Endodermal cell (in vitro differentiated cells): ENCODE measurements at regions not wholly inside any gene's neighbourhood (a gene's known extent, or its start where the extent isn't known, plus 50 kb on each side); places are given as distances from the start of the nearest gene placed in this dataset.

Experiments used
- DNase-seq: peaks from one replicate; pipeline ENCODE4 v3.0.0-alpha.2; 2017
- H3K27ac ChIP-seq: 2 replicates; pipeline ENCODE4 v1.5.1; 2013; ENCODE audit warnings: mild to moderate bottlenecking, low read depth, low read length, moderate library complexity
- H3K27me3 ChIP-seq: 2 replicates; pipeline ENCODE4 v1.6.1; 2013; ENCODE audit warnings: mild to moderate bottlenecking, low read length, moderate library complexity; ENCODE audit not compliant: insufficient read depth, control insufficient read depth, poor library complexity, severe bottlenecking
- H3K36me3 ChIP-seq: 2 replicates; pipeline ENCODE4 v1.7.0; 2013; ENCODE audit warnings: mild to moderate bottlenecking, low read length, moderate library complexity; ENCODE audit not compliant: control insufficient read depth, insufficient read depth
- H3K4me1 ChIP-seq: one replicate; pipeline ENCODE4 v1.7.0; 2013; ENCODE audit warnings: low read length; ENCODE audit not compliant: control insufficient read depth, insufficient read depth
- H3K4me3 ChIP-seq: 2 replicates; pipeline ENCODE4 v1.5.1; 2013; ENCODE audit warnings: mild to moderate bottlenecking, low read length, moderate library complexity
- H3K9ac ChIP-seq: 2 replicates; pipeline ENCODE4 v1.6.1; 2013; ENCODE audit warnings: mild to moderate bottlenecking, low read length, moderate library complexity; ENCODE audit not compliant: poor library complexity, severe bottlenecking; ENCODE audit errors: extremely low read depth
- H3K9me3 ChIP-seq: 2 replicates; pipeline ENCODE4 v1.6.1; 2013; ENCODE audit warnings: mild to moderate bottlenecking, low read length, moderate library complexity; ENCODE audit not compliant: control insufficient read depth
- H3K27ac Mint-ChIP-seq: 2 replicates; pipeline ENCODE4 v1.8.0; 2020; ENCODE audit warnings: mixed read lengths
- H3K27me3 Mint-ChIP-seq: 2 replicates; pipeline ENCODE4 v1.8.0; 2021; ENCODE audit warnings: mild to moderate bottlenecking, mixed read lengths; ENCODE audit not compliant: insufficient read depth
- H3K36me3 Mint-ChIP-seq: 2 replicates; pipeline ENCODE4 v1.8.0; 2020; ENCODE audit warnings: low read depth, mixed read lengths
- H3K4me1 Mint-ChIP-seq: 2 replicates; pipeline ENCODE4 v1.8.0; 2020; ENCODE audit warnings: mixed read lengths
- H3K4me3 Mint-ChIP-seq: 2 replicates; pipeline ENCODE4 v1.8.0; 2020; ENCODE audit warnings: mild to moderate bottlenecking, moderate library complexity, mixed read lengths
- H3K9me3 Mint-ChIP-seq: 2 replicates; pipeline ENCODE4 v1.8.0; 2020; ENCODE audit warnings: mild to moderate bottlenecking, mixed read lengths
- CTCF ChIP-seq: fragments of 200-600 bp; sonication (generic); conservative IDR thresholded peaks from 2 replicates; pipeline ENCODE4 v1.5.0; 2021; ENCODE audit warnings: antibody characterized with exemption, mild to moderate bottlenecking
- WGBS, 2 experiments: methylation state at CpG; one replicate each; pipeline versions ENCODE4 v1.1.5 to v1.1.7; 2013; ENCODE audit warnings: missing lambda C conversion rate in 2 of 2, mixed read lengths in 1 of 2; ENCODE audit not compliant: insufficient coverage in 1 of 2, insufficient read length in 1 of 2; 5-methylcytosine and 5-hydroxymethylcytosine counted together

GRCh38 chr1:93804412-93804811 lies 74.6 kb downstream of the DNTTIP2 start:
- no peak for TF ChIP-seq CTCF
- Mint-ChIP-seq H3K9me3 (peaks cover 22% of the 10 kb centered on the region), H3K36me3 (peaks cover 14% of the 10 kb centered on the region), H3K4me3 (no peak overlapping the region), H3K27ac (no peak overlapping the region), H3K4me1 (no peaks in the 10 kb centered on the region), H3K27me3 (peaks cover 2% of the 10 kb centered on the region)
- Histone ChIP-seq H3K27ac (no peak overlapping the region), H3K9me3 (peaks cover 21% of the 10 kb centered on the region), H3K9ac (no peak overlapping the region), H3K36me3 (no peaks in the 10 kb centered on the region), H3K27me3 (no peaks in the 10 kb centered on the region), H3K4me1 (no peaks in the 10 kb centered on the region), H3K4me3 (no peak overlapping the region)
- peak; percentile 0 for DNase-seq
- 93 to 96% methylated on average over 3 of the region's 3 CpGs for WGBS, 2 experiments

GRCh38 chr1:93801471-93801870 lies 77.5 kb downstream of the DNTTIP2 start:
- Mint-ChIP-seq H3K27me3 (peaks cover 2% of the 10 kb centered on the region), H3K9me3 (peaks cover 3% of the 10 kb centered on the region), H3K4me1 (no peaks in the 10 kb centered on the region), H3K27ac (no peak overlapping the region), H3K4me3 (no peak overlapping the region), H3K36me3 (peaks cover 4% of the 10 kb centered on the region)
- peak; percentile 22 for DNase-seq
- Histone ChIP-seq H3K4me3 (no peak overlapping the region), H3K4me1 (no peaks in the 10 kb centered on the region), H3K27me3 (no peaks in the 10 kb centered on the region), H3K36me3 (no peaks in the 10 kb centered on the region), H3K9me3 (peaks cover 9% of the 10 kb centered on the region), H3K9ac (no peak overlapping the region), H3K27ac (no peak overlapping the region)
- TF ChIP-seq CTCF, result no peak
- WGBS, 2 experiments, result 88 to 92% methylated on average over 3 to 5 of the region's 5 CpGs

- H3K4me3 Mint-ChIP-seq, result no peak overlapping the region
- Histone ChIP-seq H3K4me3 (no peak overlapping the region), H3K4me1 (no peaks in the 10 kb centered on the region), H3K27me3 (no peaks in the 10 kb centered on the region), H3K9me3 (peaks cover 9% of the 10 kb centered on the region), H3K36me3 (no peaks in the 10 kb centered on the region), H3K9ac (no peak overlapping the region), H3K27ac (no peak overlapping the region)
- peaks cover 4% of the 10 kb centered on the region for H3K36me3 Mint-ChIP-seq
- H3K9me3 Mint-ChIP-seq, result peaks cover 4% of the 10 kb centered on the region
- 94 to 95% methylated on average over 3 to 5 of the region's 5 CpGs for WGBS, 2 experiments
- DNase-seq, result no peak
- TF ChIP-seq CTCF, result no peak
- no peaks in the 10 kb centered on the region for H3K4me1 Mint-ChIP-seq
- H3K27ac Mint-ChIP-seq, result no peak overlapping the region
- peaks cover 2% of the 10 kb centered on the region for H3K27me3 Mint-ChIP-seq
Observed at GRCh38 chr1:93800856-93801255, 78.2 kb downstream of the DNTTIP2 start.
